ENCODE measurements at regions not wholly inside any gene's neighbourhood (a gene's known extent, or its start where the extent isn't known, plus 50 kb on each side); places are given as distances from the start of the nearest gene placed in this dataset.

GRCh38 chr6:95204178-95204577 is 373.2 kb upstream of the MANEA start:
- Mint-ChIP-seq H3K27me3 (no peaks in the 10 kb centered on the region), H3K4me1 (ENCODE audit: low read depth) (no peaks in the 10 kb centered on the region), H3K9me3 (no peaks in the 10 kb centered on the region), H3K36me3 (ENCODE audit: low read depth) (no peaks in the 10 kb centered on the region), H3K27ac (no peak overlapping the region), H3K4me3 (no peak overlapping the region)
- no peak for TF ChIP-seq CTCF (IDR thresholded peaks at IDR 0.05)
- ChIA-PET CTCF (interaction anchor here (0.8 kb wide), 1 partner anchor 9 kb away, joined by 3 read pairs; no protein-coding TSS in a partner anchor), POLR2A (no interaction called here)
- ATAC-seq (no peak), DNase-seq (no peak)
- intact Hi-C loops (cut with micrococcal nuclease), result no loop called here

GRCh38 chr6:95208621-95209020 is 368.7 kb upstream of the MANEA start:
- ATAC-seq (no peak), DNase-seq (no peak)
- no peak for TF ChIP-seq CTCF (IDR thresholded peaks at IDR 0.05)
- Mint-ChIP-seq H3K36me3 (ENCODE audit: low read depth) (no peaks in the 10 kb centered on the region), H3K27ac (no peak overlapping the region), H3K4me3 (no peak overlapping the region), H3K27me3 (no peaks in the 10 kb centered on the region), H3K4me1 (ENCODE audit: low read depth) (no peaks in the 10 kb centered on the region), H3K9me3 (no peaks in the 10 kb centered on the region)
- CTCF ChIA-PET, result no interaction called here
- intact Hi-C loops (cut with micrococcal nuclease), result no loop called here
- POLR2A ChIA-PET, result no interaction called here

- no peaks in the 10 kb centered on the region for H3K36me3 Mint-ChIP-seq (ENCODE audit: low read depth)
- POLR2A ChIA-PET, result no interaction called here
- intact Hi-C loops (cut with micrococcal nuclease), result no loop called here
- TF ChIP-seq CTCF (IDR thresholded peaks at IDR 0.05), result no peak
- no peaks in the 10 kb centered on the region for H3K27me3 Mint-ChIP-seq
- ATAC-seq, result no peak
- H3K27ac Mint-ChIP-seq, result no peak overlapping the region
- CTCF ChIA-PET, result no interaction called here
- H3K4me1 Mint-ChIP-seq (ENCODE audit: low read depth), result no peaks in the 10 kb centered on the region
- H3K9me3 Mint-ChIP-seq, result no peaks in the 10 kb centered on the region
- DNase-seq, result no peak
- H3K4me3 Mint-ChIP-seq, result no peak overlapping the region
Observed at GRCh38 chr6:95209074-95209473, 368.3 kb upstream of the MANEA start.

GRCh38 chr6:95216555-95216954 is 360.8 kb upstream of the MANEA start:
- CTCF ChIA-PET, result interaction anchor here (1.4 kb wide), 1 partner anchor 14 kb away, joined by 3 read pairs; no protein-coding TSS in a partner anchor
- H3K9me3 Mint-ChIP-seq, result no peaks in the 10 kb centered on the region
- intact Hi-C loops (cut with micrococcal nuclease), result no loop called here
- no peak overlapping the region for H3K4me3 Mint-ChIP-seq
- DNase-seq, result no peak
- POLR2A ChIA-PET, result no interaction called here
- H3K36me3 Mint-ChIP-seq (ENCODE audit: low read depth), result no peaks in the 10 kb centered on the region
- no peaks in the 10 kb centered on the region for H3K4me1 Mint-ChIP-seq (ENCODE audit: low read depth)
- TF ChIP-seq CTCF (IDR thresholded peaks at IDR 0.05), result no peak
- no peak overlapping the region for H3K27ac Mint-ChIP-seq
- H3K27me3 Mint-ChIP-seq, result no peaks in the 10 kb centered on the region
- no peak for ATAC-seq

- H3K36me3 Mint-ChIP-seq (ENCODE audit: low read depth), result no peaks in the 10 kb centered on the region
- no peak overlapping the region for H3K27ac Mint-ChIP-seq
- no peaks in the 10 kb centered on the region for H3K4me1 Mint-ChIP-seq (ENCODE audit: low read depth)
- POLR2A ChIA-PET, result no interaction called here
- intact Hi-C loops (cut with micrococcal nuclease), result no loop called here
- CTCF ChIA-PET, result no interaction called here
- no peak for TF ChIP-seq CTCF (IDR thresholded peaks at IDR 0.05)
- H3K27me3 Mint-ChIP-seq, result no peaks in the 10 kb centered on the region
- H3K4me3 Mint-ChIP-seq, result no peak overlapping the region
- ATAC-seq (no peak), DNase-seq (no peak)
- H3K9me3 Mint-ChIP-seq, result no peaks in the 10 kb centered on the region
Observed at GRCh38 chr6:95227351-95227750, 350.0 kb upstream of the MANEA start.

Measured in activated CD8-positive, alpha-beta T cell treated with anti-CD3 and anti-CD28 coated beads for 36 hours (primary cell).